ENCODE measurements at regions not wholly inside any gene's neighbourhood (a gene's known extent, or its start where the extent isn't known, plus 50 kb on each side); places are given as distances from the start of the nearest gene placed in this dataset.

GRCh38 chr4:152094970-152095700 lies 334.3 kb upstream of the GATB start:
- Histone ChIP-seq H3K9me2 (replicated peaks; ENCODE audit: low read length) (no peaks in the 10 kb centered on the region), H3K36me3 (ENCODE audit: low read depth, low read length) (no peaks in the 10 kb centered on the region), H3K4me2 (ENCODE audit: low read length) (peak overlapping the region; percentile 43), H3K4me1 (ENCODE audit: insufficient read depth, low read length) (peaks cover 26% of the 10 kb centered on the region), H2AFZ (ENCODE audit: low read length) (no peak overlapping the region), H3K27me3 (ENCODE audit: low read length) (no peaks in the 10 kb centered on the region), H3K9ac (ENCODE audit: low read length) (no peak overlapping the region), H4K20me1 (ENCODE audit: low read length) (no peaks in the 10 kb centered on the region), H3K27ac (ENCODE audit: low read length) (peak overlapping the region; percentile 71), H3K79me2 (ENCODE audit: low read length) (no peaks in the 10 kb centered on the region), H3K9me3 (ENCODE audit: low read length) (no peaks in the 10 kb centered on the region), H3K4me3 (ENCODE audit: low read length) (no peak overlapping the region), H3F3A (ENCODE audit: low read length, unreplicated experiment) (no peaks in the 10 kb centered on the region)
- DNase-seq (peak; percentile 56), ATAC-seq (peak; percentile 79)
- CTCF ChIA-PET = no interaction called here
- intact Hi-C loops (cut with micrococcal nuclease) = loop anchor here (1.0 kb wide), 2 partner anchors 85 to 105 kb away; no protein-coding TSS in a partner anchor
- TF ChIP-seq, protein P1, sequence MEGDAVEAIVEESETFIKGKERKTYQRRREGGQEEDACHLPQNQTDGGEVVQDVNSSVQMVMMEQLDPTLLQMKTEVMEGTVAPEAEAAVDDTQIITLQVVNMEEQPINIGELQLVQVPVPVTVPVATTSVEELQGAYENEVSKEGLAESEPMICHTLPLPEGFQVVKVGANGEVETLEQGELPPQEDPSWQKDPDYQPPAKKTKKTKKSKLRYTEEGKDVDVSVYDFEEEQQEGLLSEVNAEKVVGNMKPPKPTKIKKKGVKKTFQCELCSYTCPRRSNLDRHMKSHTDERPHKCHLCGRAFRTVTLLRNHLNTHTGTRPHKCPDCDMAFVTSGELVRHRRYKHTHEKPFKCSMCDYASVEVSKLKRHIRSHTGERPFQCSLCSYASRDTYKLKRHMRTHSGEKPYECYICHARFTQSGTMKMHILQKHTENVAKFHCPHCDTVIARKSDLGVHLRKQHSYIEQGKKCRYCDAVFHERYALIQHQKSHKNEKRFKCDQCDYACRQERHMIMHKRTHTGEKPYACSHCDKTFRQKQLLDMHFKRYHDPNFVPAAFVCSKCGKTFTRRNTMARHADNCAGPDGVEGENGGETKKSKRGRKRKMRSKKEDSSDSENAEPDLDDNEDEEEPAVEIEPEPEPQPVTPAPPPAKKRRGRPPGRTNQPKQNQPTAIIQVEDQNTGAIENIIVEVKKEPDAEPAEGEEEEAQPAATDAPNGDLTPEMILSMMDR (conservative IDR thresholded peaks at IDR 0.05; ENCODE audit: low read depth, low read length) = no peak
- TF ChIP-seq EZH2 (IDR thresholded peaks at IDR 0.05; ENCODE audit: low read length, unreplicated experiment) (no peak), EZH2phosphoT487 (IDR thresholded peaks at IDR 0.05; ENCODE audit: borderline replicate concordance, low read length) (no peak)
- BruUV-seq (replicated peaks) = no TSS peak
- POLR2A ChIA-PET (ENCODE audit: unreplicated experiment) = no interaction called here

- Histone ChIP-seq H3K9me3 (ENCODE audit: low read length) (no peaks in the 10 kb centered on the region), H3K79me2 (ENCODE audit: low read length) (no peaks in the 10 kb centered on the region), H3K4me1 (ENCODE audit: insufficient read depth, low read length) (peaks cover 22% of the 10 kb centered on the region), H3F3A (ENCODE audit: low read length, unreplicated experiment) (no peaks in the 10 kb centered on the region), H2AFZ (ENCODE audit: low read length) (no peak overlapping the region), H3K27me3 (ENCODE audit: low read length) (no peaks in the 10 kb centered on the region), H3K9ac (ENCODE audit: low read length) (no peak overlapping the region), H3K27ac (ENCODE audit: low read length) (no peak overlapping the region), H3K4me3 (ENCODE audit: low read length) (no peak overlapping the region), H3K36me3 (ENCODE audit: low read depth, low read length) (no peaks in the 10 kb centered on the region), H3K4me2 (ENCODE audit: low read length) (no peak overlapping the region), H4K20me1 (ENCODE audit: low read length) (no peaks in the 10 kb centered on the region), H3K9me2 (replicated peaks; ENCODE audit: low read length) (no peaks in the 10 kb centered on the region)
- ATAC-seq (no peak), DNase-seq (no peak)
- BruUV-seq (replicated peaks) = no TSS peak
- intact Hi-C loops (cut with micrococcal nuclease) = no loop called here
- ChIA-PET CTCF (no interaction called here), POLR2A (ENCODE audit: unreplicated experiment) (no interaction called here)
- TF ChIP-seq, protein P1 (conservative IDR thresholded peaks at IDR 0.05; ENCODE audit: low read depth, low read length) = no peak
- TF ChIP-seq EZH2 (IDR thresholded peaks at IDR 0.05; ENCODE audit: low read length, unreplicated experiment) = no peak
- TF ChIP-seq EZH2phosphoT487 (IDR thresholded peaks at IDR 0.05; ENCODE audit: borderline replicate concordance, low read length) = no peak
These were observed 330.6 kb upstream of the GATB start for GRCh38 chr4:152091405-152091804.

DNA sequence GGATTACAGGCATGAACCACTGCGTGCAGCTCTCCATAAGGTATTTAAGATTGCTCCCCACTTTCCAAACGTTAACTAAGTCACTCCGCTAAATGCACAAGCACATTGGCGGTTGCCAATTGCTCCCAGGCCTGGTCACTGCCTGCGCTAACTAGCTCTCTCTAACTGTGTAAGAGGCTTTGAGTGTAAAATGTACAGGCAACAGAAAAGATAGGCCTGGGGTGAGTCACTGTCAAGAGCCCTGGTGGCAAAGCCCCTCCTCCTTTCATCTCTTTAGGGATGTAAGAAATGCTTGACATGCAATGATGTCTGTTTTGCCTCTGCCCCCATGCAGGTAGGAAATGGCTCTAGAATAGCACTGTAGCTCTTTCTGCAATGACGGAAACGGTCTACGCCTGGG lies 329.7 kb upstream of the GATB start:
- H4K20me1 ChIP-seq (ENCODE audit: low read length) = no peaks in the 10 kb centered on the region
- H3K4me1 ChIP-seq (ENCODE audit: insufficient read depth, low read length) = peaks cover 14% of the 10 kb centered on the region
- H3K27me3 ChIP-seq (ENCODE audit: low read length) = no peaks in the 10 kb centered on the region
- no TSS peak for BruUV-seq (replicated peaks)
- intact Hi-C loops (cut with micrococcal nuclease) = no loop called here
- H3K9me2 ChIP-seq (replicated peaks; ENCODE audit: low read length) = no peaks in the 10 kb centered on the region
- no peak overlapping the region for H3K9ac ChIP-seq (ENCODE audit: low read length)
- H3F3A ChIP-seq (ENCODE audit: low read length, unreplicated experiment) = no peaks in the 10 kb centered on the region
- H2AFZ ChIP-seq (ENCODE audit: low read length) = no peak overlapping the region
- H3K79me2 ChIP-seq (ENCODE audit: low read length) = no peaks in the 10 kb centered on the region
- POLR2A ChIA-PET (ENCODE audit: unreplicated experiment) = no interaction called here
- no peak overlapping the region for H3K4me3 ChIP-seq (ENCODE audit: low read length)
- ATAC-seq (no peak), DNase-seq (no peak)
- no peak overlapping the region for H3K4me2 ChIP-seq (ENCODE audit: low read length)
- H3K9me3 ChIP-seq (ENCODE audit: low read length) = no peaks in the 10 kb centered on the region
- no peaks in the 10 kb centered on the region for H3K36me3 ChIP-seq (ENCODE audit: low read depth, low read length)
- H3K27ac ChIP-seq (ENCODE audit: low read length) = no peak overlapping the region
- no peak for TF ChIP-seq EZH2 (IDR thresholded peaks at IDR 0.05; ENCODE audit: low read length, unreplicated experiment)
- TF ChIP-seq, protein P1 (conservative IDR thresholded peaks at IDR 0.05; ENCODE audit: low read depth, low read length) = no peak
- TF ChIP-seq EZH2phosphoT487 (IDR thresholded peaks at IDR 0.05; ENCODE audit: borderline replicate concordance, low read length) = no peak
- CTCF ChIA-PET = no interaction called here

Measured in PC-3 (cell line).